MCF 10A (cell line): ENCODE measurements at regions not wholly inside any gene's neighbourhood (a gene's known extent, or its start where the extent isn't known, plus 50 kb on each side); places are given as distances from the start of the nearest gene placed in this dataset.

ENCODE experiments used
- BruUV-seq: library from RNA; stranded (reverse); fragments of 400-500 nt; replicated peaks from 2 replicates; lab custom pipeline; 2021; lab: Mats Ljungman, UMichigan
- CTCF ChIA-PET: fragments of 300-600 bp; sonication (Branson Sonifier 250); formaldehyde crosslinking; extraction: SDS; loops from one replicate; lab custom pipeline; 2021; ENCODE audit warnings: antibody characterized with exemption, inconsistent platforms; lab: Yijun Ruan, JAX
- POLR2A ChIA-PET: fragments of 300-600, 350-650 bp; sonication (Branson Sonifier 250); formaldehyde crosslinking; extraction: SDS; loops from one replicate; lab custom pipeline; 2020; ENCODE audit warnings: antibody characterized with exemption, inconsistent platforms; lab: Yijun Ruan, JAX
- DNase-seq: peaks from one replicate; pipeline ENCODE4 v3.0.0-alpha.2; 2018; ENCODE audit not compliant: unreplicated experiment
- H3K27ac Mint-ChIP-seq: one replicate; pipeline ENCODE4 v1.8.0; 2022; ENCODE audit warnings: mild to moderate bottlenecking, low read depth, mixed read lengths; ENCODE audit not compliant: unreplicated experiment
- H3K27me3 Mint-ChIP-seq: one replicate; pipeline ENCODE4 v1.8.0; 2022; ENCODE audit warnings: mixed read lengths; ENCODE audit not compliant: insufficient read depth, unreplicated experiment
- H3K36me3 Mint-ChIP-seq: one replicate; pipeline ENCODE4 v1.8.0; 2022; ENCODE audit warnings: mild to moderate bottlenecking, moderate library complexity, mixed read lengths; ENCODE audit not compliant: insufficient read depth, unreplicated experiment
- H3K4me1 Mint-ChIP-seq: one replicate; pipeline ENCODE4 v1.8.0; 2022; ENCODE audit warnings: mixed read lengths; ENCODE audit not compliant: insufficient read depth, unreplicated experiment
- H3K4me3 Mint-ChIP-seq: one replicate; pipeline ENCODE4 v1.8.0; 2022; ENCODE audit warnings: mild to moderate bottlenecking, moderate library complexity, mixed read lengths; ENCODE audit not compliant: unreplicated experiment
- H3K9me3 Mint-ChIP-seq: one replicate; pipeline ENCODE4 v1.8.0; 2022; ENCODE audit warnings: mixed read lengths; ENCODE audit not compliant: unreplicated experiment
- intact Hi-C: fragments of 100-400 bp; cut with micrococcal nuclease; formaldehyde crosslinking; loops from 2 replicates; pipeline ENCODE4 v1.14.1; 2022
- TF ChIP-seq, protein P1 (sequence below): fragments of 200-600 bp; IDR thresholded peaks from one replicate; pipeline ENCODE4 v1.8.0; 2022; ENCODE audit warnings: antibody characterized with exemption, mild to moderate bottlenecking; ENCODE audit not compliant: unreplicated experiment

DNA sequence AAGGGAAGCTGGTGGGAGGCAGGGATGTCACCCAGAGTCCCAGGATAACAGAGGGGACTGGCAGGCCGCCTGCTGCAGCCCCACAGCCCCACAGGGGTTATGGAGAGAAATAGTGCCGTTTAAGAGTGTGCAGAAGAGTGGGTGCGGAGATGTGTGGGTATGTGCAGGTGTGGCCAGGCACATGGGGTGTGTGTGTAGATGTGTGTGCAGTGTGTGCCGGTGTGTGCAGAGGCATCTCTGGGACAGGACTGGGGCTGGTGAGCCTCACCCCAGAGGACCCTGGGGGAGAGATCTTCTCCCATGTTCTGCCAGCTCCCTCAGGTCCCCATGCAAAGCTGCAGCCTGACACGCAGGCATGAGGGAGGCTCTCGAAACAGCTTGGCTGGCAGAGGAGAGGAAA lies 157.4 kb downstream of the RBFOX3 start:
- Mint-ChIP-seq H3K36me3 (no peaks in the 10 kb centered on the region), H3K27ac (no peak overlapping the region), H3K4me1 (no peaks in the 10 kb centered on the region), H3K4me3 (no peak overlapping the region), H3K27me3 (peaks cover 78% of the 10 kb centered on the region), H3K9me3 (no peaks in the 10 kb centered on the region)
- intact Hi-C loops, result no loop called here
- POLR2A ChIA-PET, result no interaction called here
- CTCF ChIA-PET, result interaction anchor here (0.7 to 1.0 kb wide), 2 partner anchors 67 to 187 kb away, joined by 3 read pairs; no protein-coding TSS in a partner anchor
- no TSS peak for BruUV-seq
- no peak for DNase-seq
- TF ChIP-seq, protein P1, sequence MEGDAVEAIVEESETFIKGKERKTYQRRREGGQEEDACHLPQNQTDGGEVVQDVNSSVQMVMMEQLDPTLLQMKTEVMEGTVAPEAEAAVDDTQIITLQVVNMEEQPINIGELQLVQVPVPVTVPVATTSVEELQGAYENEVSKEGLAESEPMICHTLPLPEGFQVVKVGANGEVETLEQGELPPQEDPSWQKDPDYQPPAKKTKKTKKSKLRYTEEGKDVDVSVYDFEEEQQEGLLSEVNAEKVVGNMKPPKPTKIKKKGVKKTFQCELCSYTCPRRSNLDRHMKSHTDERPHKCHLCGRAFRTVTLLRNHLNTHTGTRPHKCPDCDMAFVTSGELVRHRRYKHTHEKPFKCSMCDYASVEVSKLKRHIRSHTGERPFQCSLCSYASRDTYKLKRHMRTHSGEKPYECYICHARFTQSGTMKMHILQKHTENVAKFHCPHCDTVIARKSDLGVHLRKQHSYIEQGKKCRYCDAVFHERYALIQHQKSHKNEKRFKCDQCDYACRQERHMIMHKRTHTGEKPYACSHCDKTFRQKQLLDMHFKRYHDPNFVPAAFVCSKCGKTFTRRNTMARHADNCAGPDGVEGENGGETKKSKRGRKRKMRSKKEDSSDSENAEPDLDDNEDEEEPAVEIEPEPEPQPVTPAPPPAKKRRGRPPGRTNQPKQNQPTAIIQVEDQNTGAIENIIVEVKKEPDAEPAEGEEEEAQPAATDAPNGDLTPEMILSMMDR, result no peak

DNA sequence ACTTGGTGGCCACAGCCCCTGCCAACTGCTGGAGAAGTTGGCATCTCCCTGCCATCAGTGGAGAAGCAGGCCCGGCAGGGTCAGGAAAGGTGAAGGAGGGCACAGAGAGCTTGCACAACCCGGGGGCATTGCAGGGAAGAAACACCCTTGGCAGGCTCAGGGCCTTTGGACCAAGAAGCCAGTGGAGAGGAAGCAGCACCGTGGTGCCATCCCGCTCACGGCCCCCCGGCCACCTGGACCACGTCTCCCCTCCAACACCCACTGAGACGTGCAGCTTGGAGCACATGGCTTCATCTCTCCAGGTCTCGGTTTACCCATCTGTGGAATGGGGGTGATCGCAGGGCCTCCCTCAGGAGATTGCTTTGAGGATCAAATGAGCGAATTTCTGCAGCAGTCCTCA lies 158.1 kb downstream of the RBFOX3 start:
- Mint-ChIP-seq H3K4me3 (no peak overlapping the region), H3K36me3 (no peaks in the 10 kb centered on the region), H3K27ac (no peak overlapping the region), H3K4me1 (no peaks in the 10 kb centered on the region), H3K27me3 (peaks cover 78% of the 10 kb centered on the region), H3K9me3 (no peaks in the 10 kb centered on the region)
- DNase-seq, result no peak
- CTCF ChIA-PET, result interaction anchor here (1.0 kb wide), 1 partner anchor 186 kb away, joined by 3 read pairs; no protein-coding TSS in a partner anchor
- POLR2A ChIA-PET, result no interaction called here
- no TSS peak for BruUV-seq
- intact Hi-C loops, result no loop called here
- TF ChIP-seq, protein P1, result no peak

GRCh38 chr17:79451167-79451566 lies 159.7 kb downstream of the RBFOX3 start:
- POLR2A ChIA-PET, result no interaction called here
- H3K27me3 Mint-ChIP-seq, result peaks cover 79% of the 10 kb centered on the region
- no TSS peak for BruUV-seq

DNA sequence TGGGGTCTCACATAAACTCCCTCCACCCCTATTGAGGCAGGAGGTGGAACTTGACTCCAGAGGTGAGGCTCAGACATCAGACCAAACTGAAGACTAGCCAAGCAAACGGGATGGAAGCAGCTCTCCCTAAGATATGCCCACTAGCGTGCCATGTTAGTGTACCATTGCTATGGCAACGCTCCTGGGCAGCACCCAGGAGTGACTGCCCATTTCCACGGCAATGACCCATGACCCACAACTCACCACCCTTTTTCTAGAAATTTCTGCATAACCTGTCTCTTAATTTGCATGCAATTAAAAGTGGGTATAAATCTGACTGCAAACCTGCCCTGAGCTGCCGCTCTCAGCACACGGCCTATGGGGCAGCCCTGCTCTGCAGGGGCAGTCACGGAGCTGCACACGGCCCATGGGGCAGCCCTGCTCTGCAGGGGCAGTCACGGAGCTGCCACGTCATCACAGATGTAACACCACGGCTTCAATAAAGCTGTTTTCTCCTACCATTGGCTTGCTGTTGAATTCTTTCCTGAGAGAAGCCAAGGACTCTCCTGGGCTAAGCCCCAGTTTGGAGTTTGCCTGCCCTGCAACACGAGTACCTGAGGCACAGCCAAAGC lies 164.3 kb downstream of the RBFOX3 start:
- TF ChIP-seq, protein P1, result no peak
- no peaks in the 10 kb centered on the region for H3K4me1 Mint-ChIP-seq
- DNase-seq, result no peak
- peaks cover 74% of the 10 kb centered on the region for H3K27me3 Mint-ChIP-seq
- no peaks in the 10 kb centered on the region for H3K36me3 Mint-ChIP-seq
- CTCF ChIA-PET, result no interaction called here
- no peaks in the 10 kb centered on the region for H3K9me3 Mint-ChIP-seq
- intact Hi-C loops, result no loop called here
- POLR2A ChIA-PET, result interaction anchor here (0.8 kb wide), 1 partner anchor 12 kb away, joined by 3 read pairs; no protein-coding TSS in a partner anchor
- H3K4me3 Mint-ChIP-seq, result no peak overlapping the region
- H3K27ac Mint-ChIP-seq, result no peak overlapping the region
- BruUV-seq, result no TSS peak

More at GRCh38 chr17:79451167-79451566, 159.7 kb downstream of the RBFOX3 start:
- DNase-seq, result no peak
- Mint-ChIP-seq H3K36me3 (no peaks in the 10 kb centered on the region), H3K4me3 (no peak overlapping the region), H3K4me1 (no peaks in the 10 kb centered on the region), H3K9me3 (no peaks in the 10 kb centered on the region), H3K27ac (no peak overlapping the region)
- CTCF ChIA-PET, result interaction anchor here (0.6 kb wide), 1 partner anchor 368 kb away, joined by 3 read pairs; no protein-coding TSS in a partner anchor
- intact Hi-C loops, result no loop called here
- TF ChIP-seq, protein P1, result no peak
